ENCODE measurements at regions not wholly inside any gene's neighbourhood (a gene's known extent, or its start where the extent isn't known, plus 50 kb on each side); places are given as distances from the start of the nearest gene placed in this dataset.
"Not testable (repeated sequence)": the region's sequence is repeated elsewhere in the genome, so short reads cannot be mapped to it uniquely, and the experiment has no call there.

- no peak for DNase-seq (ENCODE audit: low read depth, low spot score)
Observed at GRCh38 chr5:120326651-120327050, 137.4 kb upstream of the PRR16 start.

GRCh38 chr5:120327180-120327579 is 136.9 kb upstream of the PRR16 start:
- DNase-seq (ENCODE audit: low read depth, low spot score): no peak

- DNase-seq (ENCODE audit: low read depth, low spot score): no peak
Observed at GRCh38 chr5:120329095-120329494, 135.0 kb upstream of the PRR16 start.

GRCh38 chr5:120330558-120330957 is 133.5 kb upstream of the PRR16 start:
- DNase-seq (ENCODE audit: low read depth, low spot score): no peak

- DNase-seq (ENCODE audit: low read depth, low spot score): no peak
Observed at GRCh38 chr5:120344181-120344580, 119.9 kb upstream of the PRR16 start.

GRCh38 chr5:120345947-120346346 is 118.2 kb upstream of the PRR16 start:
- DNase-seq (ENCODE audit: low read depth, low spot score): no peak

- not testable (repeated sequence) for DNase-seq (ENCODE audit: low read depth, low spot score)
Observed at GRCh38 chr5:120351071-120351470, 113.0 kb upstream of the PRR16 start.

- DNase-seq (ENCODE audit: low read depth, low spot score): no peak
Observed at GRCh38 chr5:120354126-120354525, 110.0 kb upstream of the PRR16 start.

- no peak for DNase-seq (ENCODE audit: low read depth, low spot score)
Observed at GRCh38 chr5:120358949-120359348, 105.2 kb upstream of the PRR16 start.

- no peak for DNase-seq (ENCODE audit: low read depth, low spot score)
Observed at GRCh38 chr5:120361941-120362340, 102.2 kb upstream of the PRR16 start.

GRCh38 chr5:120362426-120362825 is 101.7 kb upstream of the PRR16 start:
- DNase-seq (ENCODE audit: low read depth, low spot score): no peak

- DNase-seq (ENCODE audit: low read depth, low spot score): no peak
Observed at GRCh38 chr5:120365656-120366446, 98.2 kb upstream of the PRR16 start.

- DNase-seq (ENCODE audit: low read depth, low spot score): no peak
Observed at GRCh38 chr5:120367896-120368634, 96.0 kb upstream of the PRR16 start.

GRCh38 chr5:120368923-120369715 is 95.0 kb upstream of the PRR16 start:
- DNase-seq (ENCODE audit: low read depth, low spot score): no peak

GRCh38 chr5:120372899-120373298 is 91.2 kb upstream of the PRR16 start:
- no peak for DNase-seq (ENCODE audit: low read depth, low spot score)

GRCh38 chr5:120375248-120375647 is 88.9 kb upstream of the PRR16 start:
- no peak for DNase-seq (ENCODE audit: low read depth, low spot score)

- DNase-seq (ENCODE audit: low read depth, low spot score): no peak
Observed at GRCh38 chr5:120380644-120381043, 83.5 kb upstream of the PRR16 start.

GRCh38 chr5:120382833-120383232 is 81.3 kb upstream of the PRR16 start:
- no peak for DNase-seq (ENCODE audit: low read depth, low spot score)

GRCh38 chr5:120386981-120387380 is 77.1 kb upstream of the PRR16 start:
- DNase-seq (ENCODE audit: low read depth, low spot score): no peak

- no peak for DNase-seq (ENCODE audit: low read depth, low spot score)
Observed at GRCh38 chr5:120388016-120388781, 75.9 kb upstream of the PRR16 start.

- no peak for DNase-seq (ENCODE audit: low read depth, low spot score)
Observed at GRCh38 chr5:120394259-120394658, 69.8 kb upstream of the PRR16 start.

- no peak for DNase-seq (ENCODE audit: low read depth, low spot score)
Observed at GRCh38 chr5:120396186-120396585, 67.9 kb upstream of the PRR16 start.
